ENCODE measurements at regions not wholly inside any gene's neighbourhood (a gene's known extent, or its start where the extent isn't known, plus 50 kb on each side); places are given as distances from the start of the nearest gene placed in this dataset.

GRCh38 chr4:11484531-11484930 is 55.8 kb upstream of the HS3ST1 start:
- DNase-seq (ENCODE audit: low read depth), result no peak

DNA sequence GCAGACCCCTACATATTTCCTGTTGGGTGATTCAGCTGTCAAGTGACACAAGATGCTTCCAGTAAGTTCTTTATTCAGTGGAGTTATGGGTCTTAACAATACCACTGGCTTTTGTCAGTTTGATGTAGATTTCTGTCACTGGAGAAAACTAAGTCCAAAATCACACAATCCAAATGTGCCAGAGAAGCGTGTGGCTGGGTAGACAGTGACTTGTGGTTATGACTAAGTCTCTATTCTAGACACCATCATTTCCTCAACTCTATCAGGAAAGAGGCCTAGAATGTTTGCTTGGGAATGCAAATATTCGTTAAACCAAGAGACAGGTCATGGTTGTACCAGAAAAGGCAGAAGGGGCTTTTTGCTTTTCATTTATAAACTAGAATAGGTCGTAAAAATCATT is 54.4 kb upstream of the HS3ST1 start:
- no peak for DNase-seq (ENCODE audit: low read depth)

DNA sequence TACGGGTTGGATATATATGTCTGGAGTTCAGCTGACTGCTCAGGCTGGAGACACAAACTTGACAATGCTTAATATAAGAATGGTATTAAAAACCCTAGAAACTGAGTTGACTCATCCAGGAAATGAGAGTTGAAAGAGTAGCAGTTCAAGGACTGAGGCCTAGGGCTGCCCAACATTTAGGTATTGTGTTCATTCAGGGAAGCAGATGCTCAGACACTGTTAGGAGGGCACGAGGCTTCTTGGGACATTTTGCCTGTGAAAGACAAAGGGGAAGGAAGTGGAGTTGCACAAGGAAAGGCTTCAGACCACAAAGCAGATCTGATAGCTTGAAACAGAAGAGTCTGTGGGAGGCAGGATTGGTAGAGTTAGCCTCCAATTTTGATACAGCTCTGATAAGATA is 52.0 kb upstream of the HS3ST1 start:
- DNase-seq (ENCODE audit: low read depth), result no peak
